Tibial nerve (tissue), 4 donors: ENCODE measurements at regions not wholly inside any gene's neighbourhood (a gene's known extent, or its start where the extent isn't known, plus 50 kb on each side); places are given as distances from the start of the nearest gene placed in this dataset.

Source experiments
- EP300 ChIP-seq, 2 donors: sonication (generic); formaldehyde crosslinking; IDR thresholded peaks; one replicate each; pipeline ENCODE4 v1.6.1; 2017; ENCODE audit warnings: antibody characterized with exemption in 2 of 2, mild to moderate bottlenecking in 1 of 2
- TF ChIP-seq, protein P1 (sequence below), 5 experiments: fragments of 200-600 bp in 3 of 5; fragments of 450-650 bp in 2 of 5; sonication (generic) in 3 of 5; IDR thresholded peaks; one replicate each; pipeline ENCODE4 v1.5.1; 2016 to 2019; ENCODE audit warnings: antibody characterized with exemption in 5 of 5, mild to moderate bottlenecking in 3 of 5, moderate library complexity in 2 of 5

DNA sequence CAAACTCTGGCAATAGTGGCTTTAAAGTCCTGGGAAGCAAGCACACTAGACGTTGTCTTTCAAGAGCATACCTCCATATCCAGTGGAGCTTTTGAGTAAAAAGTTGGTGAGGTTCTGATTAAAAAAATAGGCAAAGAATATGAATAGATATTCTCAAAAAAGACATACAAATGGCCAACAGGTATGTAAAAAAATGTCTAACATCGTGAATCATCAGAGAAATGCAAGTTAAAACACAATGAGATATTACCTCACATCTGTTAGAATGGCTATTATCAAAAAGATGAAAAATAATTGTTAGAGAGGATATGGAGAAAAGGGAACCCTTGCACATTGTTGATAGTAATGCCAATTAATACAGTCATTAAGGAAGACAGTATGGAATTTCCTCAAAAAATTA lies 407.1 kb downstream of the MDFIC start:
- TF ChIP-seq, protein P1, sequence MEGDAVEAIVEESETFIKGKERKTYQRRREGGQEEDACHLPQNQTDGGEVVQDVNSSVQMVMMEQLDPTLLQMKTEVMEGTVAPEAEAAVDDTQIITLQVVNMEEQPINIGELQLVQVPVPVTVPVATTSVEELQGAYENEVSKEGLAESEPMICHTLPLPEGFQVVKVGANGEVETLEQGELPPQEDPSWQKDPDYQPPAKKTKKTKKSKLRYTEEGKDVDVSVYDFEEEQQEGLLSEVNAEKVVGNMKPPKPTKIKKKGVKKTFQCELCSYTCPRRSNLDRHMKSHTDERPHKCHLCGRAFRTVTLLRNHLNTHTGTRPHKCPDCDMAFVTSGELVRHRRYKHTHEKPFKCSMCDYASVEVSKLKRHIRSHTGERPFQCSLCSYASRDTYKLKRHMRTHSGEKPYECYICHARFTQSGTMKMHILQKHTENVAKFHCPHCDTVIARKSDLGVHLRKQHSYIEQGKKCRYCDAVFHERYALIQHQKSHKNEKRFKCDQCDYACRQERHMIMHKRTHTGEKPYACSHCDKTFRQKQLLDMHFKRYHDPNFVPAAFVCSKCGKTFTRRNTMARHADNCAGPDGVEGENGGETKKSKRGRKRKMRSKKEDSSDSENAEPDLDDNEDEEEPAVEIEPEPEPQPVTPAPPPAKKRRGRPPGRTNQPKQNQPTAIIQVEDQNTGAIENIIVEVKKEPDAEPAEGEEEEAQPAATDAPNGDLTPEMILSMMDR (IDR thresholded peaks at IDR 0.05): no peak
- no peak for TF ChIP-seq EP300 (IDR thresholded peaks at IDR 0.05)
